Neural cell (in vitro differentiated cells): ENCODE measurements at regions not wholly inside any gene's neighbourhood (a gene's known extent, or its start where the extent isn't known, plus 50 kb on each side); places are given as distances from the start of the nearest gene placed in this dataset.

Experiments
- EP300 ChIP-seq: fragments of 450-650 bp; conservative IDR thresholded peaks from 2 replicates; pipeline ENCODE4 v1.6.1; 2014; ENCODE audit warnings: antibody characterized with exemption, mild to moderate bottlenecking, moderate library complexity; ENCODE audit not compliant: poor library complexity, severe bottlenecking
- EZH2 ChIP-seq: fragments of 200-600, 300-800 bp; shearing (Covaris generic), sonication (generic); IDR thresholded peaks from 2 replicates; pipeline ENCODE4 v1.6.1; 2014; ENCODE audit warnings: antibody characterized with exemption, low read length, borderline replicate concordance, mild to moderate bottlenecking; ENCODE audit not compliant: insufficient read depth, poor library complexity, severe bottlenecking
- MXI1 ChIP-seq: fragments of 450-650 bp; conservative IDR thresholded peaks from 2 replicates; pipeline ENCODE4 v1.6.1; 2014; ENCODE audit warnings: antibody characterized with exemption, mild to moderate bottlenecking; ENCODE audit not compliant: poor library complexity, severe bottlenecking
- RAD21 ChIP-seq: fragments of 450-650 bp; conservative IDR thresholded peaks from 2 replicates; pipeline ENCODE4 v1.6.1; 2014; ENCODE audit warnings: antibody characterized with exemption, mild to moderate bottlenecking, moderate library complexity
- TAF1 ChIP-seq: IDR thresholded peaks from 2 replicates; pipeline ENCODE4 v1.6.1; 2012; ENCODE audit warnings: low read depth
- TF ChIP-seq, protein P1 (sequence below): fragments of 450-650 bp; IDR thresholded peaks from 2 replicates; pipeline ENCODE4 v1.5.1; 2014; ENCODE audit warnings: antibody characterized with exemption, mild to moderate bottlenecking, moderate library complexity; ENCODE audit not compliant: poor library complexity, severe bottlenecking
- TF ChIP-seq, protein P2 (sequence below): IDR thresholded peaks from 2 replicates; pipeline ENCODE4 v1.6.1; 2012; ENCODE audit warnings: borderline replicate concordance

DNA sequence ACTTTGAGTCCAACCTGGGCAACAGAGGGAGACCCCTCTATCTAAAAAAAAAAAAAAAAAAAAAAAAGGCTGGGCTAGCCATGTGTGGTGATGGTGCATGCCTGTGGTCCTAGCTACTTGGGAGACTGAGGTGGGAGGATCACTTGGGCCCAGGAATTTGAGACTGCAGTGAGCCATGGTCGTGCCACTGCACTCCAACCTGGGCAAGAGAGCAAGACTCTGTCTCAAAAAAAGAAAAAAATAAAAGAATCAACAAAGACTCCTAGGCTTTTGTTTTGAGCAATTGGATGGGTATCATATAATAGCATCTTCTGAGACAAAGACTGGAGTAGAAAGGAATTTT, 481.7 kb upstream of the PAPPA start:
- TF ChIP-seq, protein P1, sequence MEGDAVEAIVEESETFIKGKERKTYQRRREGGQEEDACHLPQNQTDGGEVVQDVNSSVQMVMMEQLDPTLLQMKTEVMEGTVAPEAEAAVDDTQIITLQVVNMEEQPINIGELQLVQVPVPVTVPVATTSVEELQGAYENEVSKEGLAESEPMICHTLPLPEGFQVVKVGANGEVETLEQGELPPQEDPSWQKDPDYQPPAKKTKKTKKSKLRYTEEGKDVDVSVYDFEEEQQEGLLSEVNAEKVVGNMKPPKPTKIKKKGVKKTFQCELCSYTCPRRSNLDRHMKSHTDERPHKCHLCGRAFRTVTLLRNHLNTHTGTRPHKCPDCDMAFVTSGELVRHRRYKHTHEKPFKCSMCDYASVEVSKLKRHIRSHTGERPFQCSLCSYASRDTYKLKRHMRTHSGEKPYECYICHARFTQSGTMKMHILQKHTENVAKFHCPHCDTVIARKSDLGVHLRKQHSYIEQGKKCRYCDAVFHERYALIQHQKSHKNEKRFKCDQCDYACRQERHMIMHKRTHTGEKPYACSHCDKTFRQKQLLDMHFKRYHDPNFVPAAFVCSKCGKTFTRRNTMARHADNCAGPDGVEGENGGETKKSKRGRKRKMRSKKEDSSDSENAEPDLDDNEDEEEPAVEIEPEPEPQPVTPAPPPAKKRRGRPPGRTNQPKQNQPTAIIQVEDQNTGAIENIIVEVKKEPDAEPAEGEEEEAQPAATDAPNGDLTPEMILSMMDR, result no peak
- TF ChIP-seq RAD21, result no peak
- TF ChIP-seq, protein P2, sequence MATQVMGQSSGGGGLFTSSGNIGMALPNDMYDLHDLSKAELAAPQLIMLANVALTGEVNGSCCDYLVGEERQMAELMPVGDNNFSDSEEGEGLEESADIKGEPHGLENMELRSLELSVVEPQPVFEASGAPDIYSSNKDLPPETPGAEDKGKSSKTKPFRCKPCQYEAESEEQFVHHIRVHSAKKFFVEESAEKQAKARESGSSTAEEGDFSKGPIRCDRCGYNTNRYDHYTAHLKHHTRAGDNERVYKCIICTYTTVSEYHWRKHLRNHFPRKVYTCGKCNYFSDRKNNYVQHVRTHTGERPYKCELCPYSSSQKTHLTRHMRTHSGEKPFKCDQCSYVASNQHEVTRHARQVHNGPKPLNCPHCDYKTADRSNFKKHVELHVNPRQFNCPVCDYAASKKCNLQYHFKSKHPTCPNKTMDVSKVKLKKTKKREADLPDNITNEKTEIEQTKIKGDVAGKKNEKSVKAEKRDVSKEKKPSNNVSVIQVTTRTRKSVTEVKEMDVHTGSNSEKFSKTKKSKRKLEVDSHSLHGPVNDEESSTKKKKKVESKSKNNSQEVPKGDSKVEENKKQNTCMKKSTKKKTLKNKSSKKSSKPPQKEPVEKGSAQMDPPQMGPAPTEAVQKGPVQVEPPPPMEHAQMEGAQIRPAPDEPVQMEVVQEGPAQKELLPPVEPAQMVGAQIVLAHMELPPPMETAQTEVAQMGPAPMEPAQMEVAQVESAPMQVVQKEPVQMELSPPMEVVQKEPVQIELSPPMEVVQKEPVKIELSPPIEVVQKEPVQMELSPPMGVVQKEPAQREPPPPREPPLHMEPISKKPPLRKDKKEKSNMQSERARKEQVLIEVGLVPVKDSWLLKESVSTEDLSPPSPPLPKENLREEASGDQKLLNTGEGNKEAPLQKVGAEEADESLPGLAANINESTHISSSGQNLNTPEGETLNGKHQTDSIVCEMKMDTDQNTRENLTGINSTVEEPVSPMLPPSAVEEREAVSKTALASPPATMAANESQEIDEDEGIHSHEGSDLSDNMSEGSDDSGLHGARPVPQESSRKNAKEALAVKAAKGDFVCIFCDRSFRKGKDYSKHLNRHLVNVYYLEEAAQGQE, result no peak
- no peak for TF ChIP-seq EZH2
- TF ChIP-seq TAF1, result no peak
- no peak for TF ChIP-seq EP300
- no peak for TF ChIP-seq MXI1
